Transverse colon (tissue), 3 donors: ENCODE measurements at regions not wholly inside any gene's neighbourhood (a gene's known extent, or its start where the extent isn't known, plus 50 kb on each side); places are given as distances from the start of the nearest gene placed in this dataset.

Experiments used
- POLR2A ChIP-seq: fragments of 450-650 bp; IDR thresholded peaks from one replicate; pipeline ENCODE4 v1.6.1; 2016; ENCODE audit warnings: antibody characterized with exemption, mild to moderate bottlenecking, moderate library complexity
- POLR2AphosphoS5 ChIP-seq, 3 donors: sonication (generic); formaldehyde crosslinking; IDR thresholded peaks; one replicate each; pipeline ENCODE4 v1.6.1; 2016; ENCODE audit warnings: antibody characterized with exemption in 3 of 3

- no peak for TF ChIP-seq POLR2A
- no peak for TF ChIP-seq POLR2AphosphoS5 (IDR thresholded peaks at IDR 0.05)
Observed at GRCh38 chr20:53723621-53724020, 130.0 kb upstream of the ZNF217 start.
